ENCODE measurements at regions not wholly inside any gene's neighbourhood (a gene's known extent, or its start where the extent isn't known, plus 50 kb on each side); places are given as distances from the start of the nearest gene placed in this dataset.

GRCh38 chr16:65490286-65490685 lies 368.4 kb upstream of the CDH11 start:
- TF ChIP-seq, protein P1, sequence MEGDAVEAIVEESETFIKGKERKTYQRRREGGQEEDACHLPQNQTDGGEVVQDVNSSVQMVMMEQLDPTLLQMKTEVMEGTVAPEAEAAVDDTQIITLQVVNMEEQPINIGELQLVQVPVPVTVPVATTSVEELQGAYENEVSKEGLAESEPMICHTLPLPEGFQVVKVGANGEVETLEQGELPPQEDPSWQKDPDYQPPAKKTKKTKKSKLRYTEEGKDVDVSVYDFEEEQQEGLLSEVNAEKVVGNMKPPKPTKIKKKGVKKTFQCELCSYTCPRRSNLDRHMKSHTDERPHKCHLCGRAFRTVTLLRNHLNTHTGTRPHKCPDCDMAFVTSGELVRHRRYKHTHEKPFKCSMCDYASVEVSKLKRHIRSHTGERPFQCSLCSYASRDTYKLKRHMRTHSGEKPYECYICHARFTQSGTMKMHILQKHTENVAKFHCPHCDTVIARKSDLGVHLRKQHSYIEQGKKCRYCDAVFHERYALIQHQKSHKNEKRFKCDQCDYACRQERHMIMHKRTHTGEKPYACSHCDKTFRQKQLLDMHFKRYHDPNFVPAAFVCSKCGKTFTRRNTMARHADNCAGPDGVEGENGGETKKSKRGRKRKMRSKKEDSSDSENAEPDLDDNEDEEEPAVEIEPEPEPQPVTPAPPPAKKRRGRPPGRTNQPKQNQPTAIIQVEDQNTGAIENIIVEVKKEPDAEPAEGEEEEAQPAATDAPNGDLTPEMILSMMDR (IDR thresholded peaks at IDR 0.05; ENCODE audit: borderline replicate concordance, insufficient read depth, low read depth, low read length) = no peak
- H3K4me3 ChIP-seq (ENCODE audit: low read depth, low read length) = no peak overlapping the region

GRCh38 chr16:65489531-65490023 lies 367.7 kb upstream of the CDH11 start:
- TF ChIP-seq, protein P1 (IDR thresholded peaks at IDR 0.05; ENCODE audit: borderline replicate concordance, insufficient read depth, low read depth, low read length) = no peak
- H3K4me3 ChIP-seq (ENCODE audit: low read depth, low read length) = no peak overlapping the region

DNA sequence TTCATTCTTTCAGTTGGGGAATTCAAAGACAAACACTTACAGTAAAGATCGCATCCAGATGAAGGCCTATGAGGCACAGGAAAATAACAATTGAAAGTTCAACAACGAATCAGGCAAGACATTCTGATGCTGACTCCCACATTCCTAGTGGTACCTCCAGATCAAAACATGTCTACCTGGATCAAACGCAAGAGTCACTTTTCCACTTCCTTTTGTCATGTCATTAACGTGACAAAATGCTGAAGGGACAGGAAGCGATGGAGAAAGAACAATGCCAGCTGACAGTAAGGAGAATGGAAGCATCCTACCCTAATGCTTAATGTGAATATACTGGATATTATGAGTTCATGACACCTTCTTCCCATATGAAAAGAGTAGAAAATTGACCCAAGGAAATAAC lies 365.4 kb upstream of the CDH11 start:
- TF ChIP-seq, protein P1 (IDR thresholded peaks at IDR 0.05; ENCODE audit: borderline replicate concordance, insufficient read depth, low read depth, low read length) = no peak
- no peak overlapping the region for H3K4me3 ChIP-seq (ENCODE audit: low read depth, low read length)

- TF ChIP-seq, protein P1 (IDR thresholded peaks at IDR 0.05; ENCODE audit: borderline replicate concordance, insufficient read depth, low read depth, low read length) = no peak
Measured at GRCh38 chr16:65481956-65482355, 360.1 kb upstream of the CDH11 start.

GRCh38 chr16:65480281-65481091 lies 358.6 kb upstream of the CDH11 start:
- TF ChIP-seq, protein P1 (IDR thresholded peaks at IDR 0.05; ENCODE audit: borderline replicate concordance, insufficient read depth, low read depth, low read length) = no peak
- no peak overlapping the region for H3K4me3 ChIP-seq (ENCODE audit: low read depth, low read length)

More at GRCh38 chr16:65481956-65482355, 360.1 kb upstream of the CDH11 start:
- no peak overlapping the region for H3K4me3 ChIP-seq (ENCODE audit: low read depth, low read length)

GRCh38 chr16:65476448-65476955 lies 354.6 kb upstream of the CDH11 start:
- H3K4me3 ChIP-seq (ENCODE audit: low read depth, low read length) = no peak overlapping the region
- TF ChIP-seq, protein P1 (IDR thresholded peaks at IDR 0.05; ENCODE audit: borderline replicate concordance, insufficient read depth, low read depth, low read length) = no peak

- TF ChIP-seq, protein P1 (IDR thresholded peaks at IDR 0.05; ENCODE audit: borderline replicate concordance, insufficient read depth, low read depth, low read length) = no peak
Measured at GRCh38 chr16:65473699-65474098, 351.8 kb upstream of the CDH11 start.

More at GRCh38 chr16:65473699-65474098, 351.8 kb upstream of the CDH11 start:
- H3K4me3 ChIP-seq (ENCODE audit: low read depth, low read length) = no peak overlapping the region

Data from GM12875 (cell line).